H9 (cell line): ENCODE measurements at regions not wholly inside any gene's neighbourhood (a gene's known extent, or its start where the extent isn't known, plus 50 kb on each side); places are given as distances from the start of the nearest gene placed in this dataset.

Experiments used
- DNase-seq: peaks from one replicate; pipeline ENCODE4 v3.0.0-alpha.2; 2017
- H2AFZ ChIP-seq: one replicate; pipeline ENCODE4 v1.6.1; 2013; ENCODE audit warnings: mild to moderate bottlenecking, low read length, control low read depth, moderate library complexity
- H2AK5ac ChIP-seq: 2 replicates; pipeline ENCODE4 v1.6.1; 2013; ENCODE audit warnings: low read length, control low read depth, mixed read lengths; ENCODE audit not compliant: insufficient read length
- H2BK120ac ChIP-seq: one replicate; pipeline ENCODE4 v1.6.1; 2013; ENCODE audit warnings: low read depth, mild to moderate bottlenecking, low read length, control low read depth, inconsistent platforms; ENCODE audit not compliant: poor library complexity, severe bottlenecking
- H2BK12ac ChIP-seq: 2 replicates; pipeline ENCODE4 v1.6.1; 2013; ENCODE audit warnings: low read length, control low read depth, mixed read lengths, low read depth; ENCODE audit not compliant: insufficient read length
- H2BK15ac ChIP-seq: 2 replicates; pipeline ENCODE4 v1.6.1; 2013; ENCODE audit warnings: low read depth, low read length, control low read depth
- H2BK20ac ChIP-seq: one replicate; pipeline ENCODE4 v1.6.1; 2013; ENCODE audit warnings: low read depth, mild to moderate bottlenecking, low read length, control low read depth, inconsistent platforms; ENCODE audit not compliant: poor library complexity, severe bottlenecking
- H2BK5ac ChIP-seq: 2 replicates; pipeline ENCODE4 v1.6.1; 2013; ENCODE audit warnings: low read length, control low read depth, mixed read lengths; ENCODE audit not compliant: insufficient read length
- H3K14ac ChIP-seq: 2 replicates; pipeline ENCODE4 v1.6.1; 2013; ENCODE audit warnings: low read length, control low read depth; ENCODE audit not compliant: insufficient read depth
- H3K18ac ChIP-seq: 2 replicates; pipeline ENCODE4 v1.6.1; 2013; ENCODE audit warnings: low read depth, mild to moderate bottlenecking, mixed read lengths, low read length, control low read depth; ENCODE audit not compliant: insufficient read length
- H3K23ac ChIP-seq: 2 replicates; pipeline ENCODE4 v1.6.1; 2013; ENCODE audit warnings: low read length, control low read depth, mixed read lengths, low read depth; ENCODE audit not compliant: insufficient read length
- H3K23me2 ChIP-seq: 2 replicates; pipeline ENCODE4 v1.6.1; 2013; ENCODE audit warnings: low read depth, mild to moderate bottlenecking, mixed read lengths, low read length, control low read depth; ENCODE audit not compliant: insufficient read length, poor library complexity, severe bottlenecking
- H3K27ac ChIP-seq: 2 replicates; pipeline ENCODE4 v1.5.1; 2013; ENCODE audit warnings: low read length, control low read depth, mixed read lengths, low read depth; ENCODE audit not compliant: insufficient read length
- H3K27me3 ChIP-seq: 2 replicates; pipeline ENCODE4 v1.6.1; 2013; ENCODE audit warnings: low read length, control low read depth, inconsistent platforms; ENCODE audit not compliant: insufficient read depth
- H3K4ac ChIP-seq: 2 replicates; pipeline ENCODE4 v1.6.1; 2013; ENCODE audit warnings: low read depth, mild to moderate bottlenecking, control low read depth, inconsistent platforms, low read length, moderate library complexity
- H3K4me1 ChIP-seq: 2 replicates; pipeline ENCODE4 v1.6.1; 2013; ENCODE audit warnings: low read length, control low read depth, inconsistent platforms; ENCODE audit not compliant: insufficient read depth
- H3K4me2 ChIP-seq: 2 replicates; pipeline ENCODE4 v1.6.1; 2013; ENCODE audit warnings: low read length, control low read depth, mixed read lengths; ENCODE audit not compliant: insufficient read length, insufficient read depth
- H3K56ac ChIP-seq: 2 replicates; pipeline ENCODE4 v1.6.1; 2013; ENCODE audit warnings: low read depth, mild to moderate bottlenecking, mixed read lengths, low read length, control low read depth; ENCODE audit not compliant: insufficient read length
- H3K79me1 ChIP-seq: 2 replicates; pipeline ENCODE4 v1.6.1; 2013; ENCODE audit warnings: low read depth, mild to moderate bottlenecking, moderate library complexity, low read length, control low read depth, inconsistent platforms; ENCODE audit not compliant: insufficient read depth, poor library complexity, severe bottlenecking
- H3K79me2 ChIP-seq: 2 replicates; pipeline ENCODE4 v1.6.1; 2013; ENCODE audit warnings: low read length, control low read depth, inconsistent platforms; ENCODE audit not compliant: insufficient read depth
- H3K9ac ChIP-seq: 2 replicates; pipeline ENCODE4 v1.6.1; 2013; ENCODE audit warnings: low read length, control low read depth, mixed read lengths; ENCODE audit not compliant: insufficient read length; ENCODE audit errors: extremely low read depth
- H3K9me3 ChIP-seq: one replicate; pipeline ENCODE4 v1.6.1; 2013; ENCODE audit warnings: low read depth, low read length, inconsistent platforms; ENCODE audit not compliant: control insufficient read depth
- H3T11ph ChIP-seq: one replicate; pipeline ENCODE4 v1.6.1; 2013; ENCODE audit warnings: mild to moderate bottlenecking, low read length, control low read depth, inconsistent platforms
- H4K20me1 ChIP-seq: one replicate; pipeline ENCODE4 v1.6.1; 2013; ENCODE audit not compliant: control insufficient read depth, insufficient read length, insufficient read depth
- H4K5ac ChIP-seq: 2 replicates; pipeline ENCODE4 v1.6.1; 2013; ENCODE audit warnings: low read depth, mild to moderate bottlenecking, mixed read lengths, low read length, control low read depth; ENCODE audit not compliant: insufficient read length
- H4K8ac ChIP-seq: replicated peaks from 2 replicates; pipeline ENCODE4 v1.6.1; 2013; ENCODE audit warnings: low read length, control low read depth, mixed read lengths, low read depth; ENCODE audit not compliant: insufficient read length
- H4K91ac ChIP-seq: 2 replicates; pipeline ENCODE4 v1.6.1; 2013; ENCODE audit warnings: low read depth, mild to moderate bottlenecking, moderate library complexity, mixed read lengths, low read length, control low read depth; ENCODE audit not compliant: insufficient read length
- H3K27ac Mint-ChIP-seq, 3 experiments: 2 replicates in 2 of 3; 3 replicates in 1 of 3; pipeline ENCODE4 v1.8.0; 2020 to 2021; ENCODE audit warnings: mixed read lengths in 3 of 3, mild to moderate bottlenecking in 1 of 3, moderate library complexity in 1 of 3
- H3K27me3 Mint-ChIP-seq: 2 replicates; pipeline ENCODE4 v1.8.0; 2021; ENCODE audit warnings: low read depth, mild to moderate bottlenecking, moderate library complexity, mixed read lengths
- H3K36me3 Mint-ChIP-seq, 3 experiments: 2 replicates in 2 of 3; 3 replicates in 1 of 3; pipeline ENCODE4 v1.8.0; 2020 to 2021; ENCODE audit warnings: low read depth in 3 of 3, mixed read lengths in 3 of 3; ENCODE audit not compliant: insufficient read depth in 1 of 3
- H3K4me1 Mint-ChIP-seq, 2 experiments: 2 replicates each; pipeline ENCODE4 v1.8.0; 2020; ENCODE audit warnings: mixed read lengths in 2 of 2
- H3K4me3 Mint-ChIP-seq, 2 experiments: 2 replicates in 1 of 2; 3 replicates in 1 of 2; pipeline ENCODE4 v1.8.0; 2020 to 2021; ENCODE audit warnings: mild to moderate bottlenecking in 2 of 2, mixed read lengths in 2 of 2, moderate library complexity in 1 of 2
- H3K9me3 Mint-ChIP-seq, 2 experiments: 2 replicates in 1 of 2; 3 replicates in 1 of 2; pipeline ENCODE4 v1.8.0; 2020; ENCODE audit warnings: mild to moderate bottlenecking in 2 of 2, mixed read lengths in 2 of 2, moderate library complexity in 1 of 2
- WGBS: extraction: QIAGEN DNeasy Blood & Tissue Kit; methylation state at CpG from one replicate; pipeline ENCODE4 v1.1.7; 2013; ENCODE audit warnings: missing lambda C conversion rate, low lambda C conversion rate, mixed read lengths; ENCODE audit not compliant: insufficient read length; ENCODE audit errors: extremely low coverage; 5-methylcytosine and 5-hydroxymethylcytosine counted together
- TF ChIP-seq, protein P1 (sequence below): fragments of 200-600 bp; sonication (generic); conservative IDR thresholded peaks from 3 replicates; pipeline ENCODE4 v1.8.0; 2021; ENCODE audit warnings: antibody characterized with exemption, mild to moderate bottlenecking

DNA sequence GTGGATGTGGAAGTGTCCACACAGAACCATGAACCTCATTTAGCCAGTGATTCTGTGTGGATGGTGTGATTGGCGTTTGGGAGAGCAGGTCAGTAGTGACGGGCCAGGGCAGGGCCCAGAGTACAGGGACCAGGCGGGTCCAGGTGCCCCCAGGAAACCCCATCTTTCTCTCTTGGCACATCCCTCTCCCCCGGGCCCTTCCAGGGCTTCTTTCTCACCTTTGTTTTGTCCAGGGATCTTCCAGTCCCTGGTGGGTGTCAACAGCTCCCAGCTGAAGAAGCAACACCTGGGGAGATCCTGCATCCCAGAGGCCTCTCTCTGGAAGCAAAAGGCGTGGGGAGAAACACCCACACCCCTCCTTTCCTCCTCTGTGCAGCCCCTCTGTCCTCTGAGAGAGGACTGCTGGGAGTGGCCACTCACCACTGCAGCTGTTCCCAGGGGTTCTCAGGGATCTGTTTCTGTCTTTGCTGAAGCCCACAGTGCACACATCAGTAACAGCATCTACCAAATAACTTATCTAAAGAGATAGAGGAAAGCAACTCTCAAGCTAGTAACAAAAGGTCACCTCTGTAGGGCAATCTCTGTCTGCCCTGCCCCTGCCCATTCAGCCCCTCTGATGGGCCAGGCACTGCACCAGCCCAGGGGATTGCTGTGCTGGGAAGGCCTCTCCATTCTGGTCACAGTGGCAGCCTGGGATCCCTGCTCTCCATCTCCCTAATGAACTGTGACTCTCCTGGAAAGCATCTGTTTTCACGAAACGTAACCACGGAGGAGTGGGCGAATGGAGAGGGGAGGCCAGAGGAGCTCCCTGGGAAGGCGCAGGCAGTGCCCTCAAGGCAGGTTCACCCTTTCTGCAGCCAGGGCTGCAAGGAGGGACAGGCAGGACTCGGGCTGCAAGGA, 98.3 kb upstream of the ALDH1A3 start:
- Histone ChIP-seq H2AFZ (no peak overlapping the region), H3K23ac (no peak overlapping the region), H4K8ac (no peak overlapping the region), H3K79me1 (no peaks in the 10 kb centered on the region), H4K5ac (no peak overlapping the region), H3K9ac (no peak overlapping the region), H2BK12ac (no peak overlapping the region), H2BK120ac (no peak overlapping the region), H3K9me3 (no peaks in the 10 kb centered on the region), H2BK15ac (no peak overlapping the region), H3K18ac (no peak overlapping the region), H3K4me2 (no peak overlapping the region), H2AK5ac (no peak overlapping the region), H4K20me1 (no peaks in the 10 kb centered on the region), H2BK20ac (no peak overlapping the region), H3T11ph (no peak overlapping the region), H4K91ac (no peak overlapping the region), H3K56ac (no peak overlapping the region), H3K79me2 (no peaks in the 10 kb centered on the region), H3K14ac (no peak overlapping the region), H3K27ac (no peak overlapping the region), H2BK5ac (no peak overlapping the region), H3K27me3 (no peaks in the 10 kb centered on the region), H3K4me1 (no peaks in the 10 kb centered on the region; the same call in 1 of the 2 replicates), H3K23me2 (no peaks in the 10 kb centered on the region), H3K4ac (no peak overlapping the region)
- TF ChIP-seq, protein P1, sequence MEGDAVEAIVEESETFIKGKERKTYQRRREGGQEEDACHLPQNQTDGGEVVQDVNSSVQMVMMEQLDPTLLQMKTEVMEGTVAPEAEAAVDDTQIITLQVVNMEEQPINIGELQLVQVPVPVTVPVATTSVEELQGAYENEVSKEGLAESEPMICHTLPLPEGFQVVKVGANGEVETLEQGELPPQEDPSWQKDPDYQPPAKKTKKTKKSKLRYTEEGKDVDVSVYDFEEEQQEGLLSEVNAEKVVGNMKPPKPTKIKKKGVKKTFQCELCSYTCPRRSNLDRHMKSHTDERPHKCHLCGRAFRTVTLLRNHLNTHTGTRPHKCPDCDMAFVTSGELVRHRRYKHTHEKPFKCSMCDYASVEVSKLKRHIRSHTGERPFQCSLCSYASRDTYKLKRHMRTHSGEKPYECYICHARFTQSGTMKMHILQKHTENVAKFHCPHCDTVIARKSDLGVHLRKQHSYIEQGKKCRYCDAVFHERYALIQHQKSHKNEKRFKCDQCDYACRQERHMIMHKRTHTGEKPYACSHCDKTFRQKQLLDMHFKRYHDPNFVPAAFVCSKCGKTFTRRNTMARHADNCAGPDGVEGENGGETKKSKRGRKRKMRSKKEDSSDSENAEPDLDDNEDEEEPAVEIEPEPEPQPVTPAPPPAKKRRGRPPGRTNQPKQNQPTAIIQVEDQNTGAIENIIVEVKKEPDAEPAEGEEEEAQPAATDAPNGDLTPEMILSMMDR = no peak
- no peak overlapping the region for H3K4me3 Mint-ChIP-seq
- no peak for DNase-seq
- H3K4me1 Mint-ChIP-seq = peaks cover 12 to 19% of the 10 kb centered on the region in 2 experiments
- peak overlapping the region in 1 of 3 experiments; percentile 30; a peak in 2 of 7 replicates for H3K27ac Mint-ChIP-seq
- peaks cover 0 to 4% (median 2%) of the 10 kb centered on the region in 3 experiments; a peak in 2 of 7 replicates for H3K36me3 Mint-ChIP-seq
- no CpG with 5 or more reads among the region's 11 CpGs for WGBS
- H3K9me3 Mint-ChIP-seq = peaks cover 0 to 3% of the 10 kb centered on the region in 2 experiments; a peak in 1 of 5 replicates
- no peaks in the 10 kb centered on the region; the same call in none of the 2 replicates for H3K27me3 Mint-ChIP-seq
